GM19395 (cell line): ENCODE measurements at regions not wholly inside any gene's neighbourhood (a gene's known extent, or its start where the extent isn't known, plus 50 kb on each side); places are given as distances from the start of the nearest gene placed in this dataset.

Experiments used
- ATAC-seq: cut with Tn5 transposase; IDR thresholded peaks from one replicate; pipeline ENCODE4 v1.9.1; 2021; ENCODE audit warnings: mild to moderate bottlenecking, moderate library complexity; ENCODE audit not compliant: unreplicated experiment

DNA sequence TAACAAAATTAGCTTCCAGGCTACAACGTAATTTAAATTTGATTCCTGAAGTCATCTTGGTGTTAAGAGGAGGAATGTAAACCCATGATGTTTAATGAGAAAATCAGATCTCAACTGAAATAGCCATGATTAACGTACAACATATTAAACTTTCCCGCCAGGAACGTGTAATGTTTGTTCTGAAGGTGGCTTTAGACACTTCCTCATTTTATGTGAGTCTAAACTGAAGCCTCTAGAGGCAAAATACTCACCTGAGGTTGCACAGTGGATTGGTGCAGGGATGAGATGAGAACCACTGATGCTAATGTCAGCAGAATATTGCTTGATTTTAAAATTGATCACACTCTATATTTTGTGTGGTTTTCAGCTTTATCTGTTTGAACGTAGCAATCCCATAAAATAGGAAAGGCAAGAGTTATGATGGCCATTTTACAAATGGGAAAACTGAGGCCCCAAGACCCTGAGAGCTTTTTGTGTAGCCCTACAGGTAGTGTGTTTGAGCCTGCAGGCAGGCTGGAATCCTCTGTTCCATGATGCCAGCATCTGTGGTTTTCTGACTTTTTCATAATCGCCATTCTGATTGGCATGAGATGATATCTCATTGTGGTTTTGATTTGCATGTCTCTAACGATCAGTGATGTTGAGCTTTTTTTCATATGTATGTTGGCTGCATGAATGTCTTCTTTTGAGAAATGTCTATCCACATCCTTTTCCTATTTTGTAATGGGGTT is 243.7 kb upstream of the BMPER start:
- ATAC-seq, result no peak

GRCh38 chr7:33666531-33666930 is 238.8 kb upstream of the BMPER start:
- ATAC-seq, result no peak

- ATAC-seq, result no peak
These were observed 238.1 kb upstream of the BMPER start for GRCh38 chr7:33667196-33667595.

- ATAC-seq, result no peak
These were observed 236.1 kb upstream of the BMPER start for GRCh38 chr7:33669251-33669670.

DNA sequence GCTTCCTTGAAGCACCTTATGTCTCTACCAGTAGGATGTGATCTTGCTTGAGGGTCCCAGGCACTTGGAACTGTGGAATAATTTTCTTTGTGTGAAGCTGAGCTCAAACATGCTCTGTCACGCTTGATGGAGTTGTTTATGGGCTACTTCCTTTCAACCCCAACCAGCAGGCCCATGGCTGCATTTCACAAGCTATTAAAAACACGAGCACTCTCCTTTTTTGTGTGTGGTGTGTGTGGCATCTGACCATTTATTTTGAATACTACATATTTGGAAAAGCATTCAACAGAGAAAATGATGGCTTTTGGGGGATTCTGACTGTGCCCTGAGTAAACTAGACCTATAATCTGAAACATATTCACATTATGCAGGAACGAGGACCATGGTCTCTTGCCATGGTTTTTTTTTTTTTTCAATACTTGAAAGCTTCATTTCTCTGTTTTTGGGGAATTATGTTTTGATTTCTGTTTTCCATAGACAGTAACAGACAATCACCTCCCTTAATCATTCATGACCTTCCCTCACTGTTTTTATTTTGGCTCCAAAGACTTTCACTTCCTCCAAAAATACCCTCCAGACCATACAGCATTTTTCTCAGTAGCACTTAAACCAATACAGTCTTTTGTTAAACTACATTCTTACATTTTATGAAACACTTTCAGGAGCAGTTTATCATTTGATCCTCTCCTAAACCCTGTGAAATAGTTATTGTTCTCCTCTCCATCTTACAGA is 233.6 kb upstream of the BMPER start:
- peak; percentile 79 for ATAC-seq

GRCh38 chr7:33673029-33673700 is 232.2 kb upstream of the BMPER start:
- no peak for ATAC-seq

GRCh38 chr7:33674804-33675411 is 230.4 kb upstream of the BMPER start:
- ATAC-seq, result no peak

GRCh38 chr7:33677556-33677955 is 227.8 kb upstream of the BMPER start:
- ATAC-seq, result no peak

DNA sequence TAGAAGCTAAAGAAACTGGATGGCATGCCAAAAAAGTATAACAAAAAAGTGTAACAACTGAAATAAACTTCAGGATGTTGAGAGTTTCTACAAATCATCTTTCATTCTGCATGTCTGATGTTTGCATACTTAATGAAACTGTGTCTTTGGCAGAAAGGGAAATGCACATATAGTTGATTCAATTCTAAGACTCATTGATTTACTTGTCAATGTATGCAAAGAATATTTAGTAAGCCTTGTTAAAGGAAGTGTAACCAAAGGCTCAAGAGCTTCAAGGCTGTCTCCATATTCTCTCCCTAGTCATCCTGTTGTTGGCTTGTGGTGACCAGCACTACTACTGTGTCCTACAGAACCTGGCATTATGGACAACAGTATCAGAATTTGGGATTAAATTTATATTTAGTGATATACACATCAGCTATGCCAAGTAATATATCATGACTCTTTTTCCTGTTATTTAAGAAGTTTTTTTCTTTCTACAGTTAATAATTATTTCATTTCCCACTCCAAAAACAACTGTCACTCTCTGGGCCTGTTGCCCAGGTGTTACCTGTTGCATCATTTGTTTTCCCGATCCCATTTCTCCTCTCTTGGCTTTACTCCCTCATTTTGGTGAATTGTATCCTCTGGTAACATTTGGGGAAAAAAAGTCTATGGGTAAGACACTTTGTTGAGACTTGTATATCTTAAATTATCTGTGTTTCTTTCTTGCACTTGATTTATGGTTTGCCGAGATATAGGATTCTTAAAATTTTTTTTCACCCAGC is 226.6 kb upstream of the BMPER start:
- ATAC-seq, result no peak

DNA sequence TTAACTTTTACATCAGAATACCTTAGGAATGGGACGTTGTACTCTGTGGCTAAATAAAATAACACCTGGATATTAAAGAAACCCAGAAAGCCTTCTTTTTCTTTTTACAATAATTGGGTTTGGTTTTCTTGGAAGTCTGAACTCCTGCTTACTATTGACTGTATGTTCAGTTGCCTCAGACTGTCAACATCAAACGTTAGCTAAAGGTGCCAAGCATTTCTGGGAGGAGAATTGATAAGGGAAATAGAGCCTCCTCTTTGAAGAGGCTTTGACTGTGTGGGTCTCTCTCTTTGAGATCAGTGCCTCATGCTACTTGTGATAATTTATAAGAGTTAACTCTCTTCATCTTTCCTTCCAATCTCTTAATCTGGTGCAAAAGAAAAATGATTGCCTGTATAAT is 224.7 kb upstream of the BMPER start:
- ATAC-seq, result no peak

DNA sequence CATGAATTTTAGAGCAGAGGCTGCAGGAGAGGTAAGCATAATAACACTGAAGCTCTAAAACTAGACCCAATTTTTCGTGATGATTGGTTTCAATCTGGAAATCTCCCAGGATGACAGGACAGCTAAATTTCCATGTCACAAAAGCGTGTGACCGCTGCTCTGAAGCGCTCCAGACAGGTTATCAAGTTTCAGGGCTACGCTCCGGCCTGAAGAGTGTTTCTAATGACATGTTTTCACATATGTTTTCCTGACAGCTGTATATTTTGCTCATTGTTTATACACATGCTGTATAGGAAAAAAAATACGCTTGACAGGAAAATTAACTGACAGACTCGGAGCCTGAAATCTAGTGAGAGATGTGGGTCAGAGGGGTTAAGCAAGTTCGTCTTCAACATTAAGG is 219.8 kb upstream of the BMPER start:
- no peak for ATAC-seq

DNA sequence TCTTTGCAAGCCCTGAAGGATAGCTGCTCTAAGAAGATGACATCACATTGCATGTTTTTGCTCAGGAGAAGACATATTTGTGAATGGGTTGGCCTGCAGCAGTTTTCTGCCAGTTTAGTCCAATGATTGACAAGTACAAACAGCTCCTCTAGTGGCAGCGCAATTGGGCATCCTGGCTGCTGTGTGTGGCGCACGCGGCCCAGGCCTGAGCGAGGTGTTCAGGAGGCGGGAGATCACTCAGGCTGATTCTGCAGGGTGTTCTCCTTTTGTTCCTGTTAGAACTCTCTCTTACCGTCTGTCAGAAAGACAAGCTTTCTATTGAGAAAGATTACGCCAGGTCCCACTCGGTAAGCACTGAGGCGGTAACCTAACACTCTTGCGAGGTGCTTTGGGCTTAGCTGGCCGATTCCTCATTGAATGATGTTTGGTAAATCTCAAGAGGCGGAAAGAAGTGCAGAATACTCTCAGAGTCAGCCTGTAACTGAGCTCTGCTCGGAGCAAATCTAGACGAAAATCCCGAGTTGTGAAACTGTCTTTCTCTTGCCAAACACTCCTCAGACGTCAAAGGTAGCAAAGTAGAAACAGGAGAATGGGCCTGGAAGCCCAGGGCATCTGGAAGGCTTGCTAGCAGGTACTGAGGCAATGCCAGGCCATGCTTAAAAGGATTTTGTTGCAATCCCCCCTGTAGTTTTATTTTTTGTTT is 219.2 kb upstream of the BMPER start:
- no peak for ATAC-seq

GRCh38 chr7:33687625-33688024 is 217.7 kb upstream of the BMPER start:
- ATAC-seq, result no peak

DNA sequence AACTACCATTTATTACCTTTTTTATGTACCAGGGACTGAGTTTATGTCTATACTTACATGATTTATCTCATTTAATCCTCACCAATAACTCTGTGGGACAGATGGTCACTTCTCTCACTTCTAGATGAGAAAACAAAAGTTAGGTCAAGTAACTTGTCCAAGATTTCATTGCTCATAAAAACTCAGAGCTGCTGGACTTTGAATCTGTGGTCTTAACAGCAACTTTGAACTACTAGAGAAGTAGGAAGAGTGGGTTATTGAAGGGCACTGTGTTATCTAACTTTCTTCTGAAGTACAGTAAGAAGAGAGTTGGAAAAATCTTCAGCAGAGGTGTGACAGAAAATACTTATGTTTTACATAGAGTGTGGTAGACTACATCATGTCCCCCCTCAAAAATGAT is 214.2 kb upstream of the BMPER start:
- no peak for ATAC-seq

GRCh38 chr7:33692956-33693355 is 212.4 kb upstream of the BMPER start:
- no peak for ATAC-seq

DNA sequence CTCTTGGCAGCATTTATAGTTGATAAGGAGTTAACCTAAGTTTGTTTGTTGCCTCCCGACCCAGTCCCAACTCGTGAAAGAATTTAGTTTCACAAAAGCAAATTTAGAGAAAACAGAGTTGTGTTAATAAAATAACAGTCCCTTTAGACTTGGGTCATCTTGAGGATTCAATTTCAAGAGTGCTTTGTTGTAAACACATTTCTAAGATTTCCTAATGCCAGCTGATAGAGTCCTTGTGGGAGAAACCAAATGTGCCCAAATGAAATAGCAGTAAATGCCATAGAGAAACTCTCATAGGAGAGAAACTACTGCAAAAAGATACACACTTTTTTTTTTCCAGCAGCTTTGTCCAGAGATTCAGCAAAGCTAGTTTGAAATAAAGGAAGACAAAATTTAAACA is 211.3 kb upstream of the BMPER start:
- ATAC-seq, result no peak

- no peak for ATAC-seq
These were observed 207.7 kb upstream of the BMPER start for GRCh38 chr7:33697616-33698015.

DNA sequence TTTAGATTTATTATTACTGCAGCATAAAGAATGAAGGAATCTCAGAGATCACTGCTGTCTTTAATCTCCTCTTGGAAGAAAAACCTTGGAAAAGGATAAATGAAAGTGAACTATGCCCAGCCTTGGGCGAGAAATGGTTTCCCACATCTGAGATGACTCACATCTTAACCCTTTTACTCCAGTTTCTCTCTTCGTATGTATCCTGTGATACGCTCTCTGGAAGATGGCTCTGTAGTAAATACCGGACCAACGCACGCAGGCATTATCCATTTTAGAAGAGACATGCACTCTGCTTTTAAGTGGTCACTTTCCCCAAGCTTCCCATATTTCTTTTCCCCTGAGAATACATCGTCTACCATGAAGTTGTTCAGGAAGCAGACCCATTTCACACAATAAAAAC is 207.3 kb upstream of the BMPER start:
- no peak for ATAC-seq

DNA sequence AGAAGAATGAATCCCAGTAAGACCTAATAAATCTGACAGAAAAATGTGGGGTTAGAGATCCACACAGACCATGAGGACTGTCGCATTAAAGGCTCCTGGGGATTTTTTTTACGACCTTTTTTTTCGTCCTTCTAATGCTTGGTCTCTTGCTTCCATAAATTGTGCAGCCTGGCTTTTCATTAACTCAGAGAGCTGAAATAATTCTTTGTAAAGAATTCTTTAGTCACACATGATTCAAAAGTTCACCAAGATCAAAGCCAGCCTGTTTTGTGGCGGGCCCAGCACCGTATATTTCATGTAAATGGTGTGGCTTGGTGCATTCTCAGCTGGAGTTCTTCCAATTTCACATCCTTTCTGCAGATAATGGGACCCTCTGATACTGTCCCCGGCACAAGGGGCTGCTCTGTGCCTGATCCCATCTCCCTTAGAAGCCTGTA is 206.6 kb upstream of the BMPER start:
- no peak for ATAC-seq
